ENCODE measurements at regions not wholly inside any gene's neighbourhood (a gene's known extent, or its start where the extent isn't known, plus 50 kb on each side); places are given as distances from the start of the nearest gene placed in this dataset.

DNA sequence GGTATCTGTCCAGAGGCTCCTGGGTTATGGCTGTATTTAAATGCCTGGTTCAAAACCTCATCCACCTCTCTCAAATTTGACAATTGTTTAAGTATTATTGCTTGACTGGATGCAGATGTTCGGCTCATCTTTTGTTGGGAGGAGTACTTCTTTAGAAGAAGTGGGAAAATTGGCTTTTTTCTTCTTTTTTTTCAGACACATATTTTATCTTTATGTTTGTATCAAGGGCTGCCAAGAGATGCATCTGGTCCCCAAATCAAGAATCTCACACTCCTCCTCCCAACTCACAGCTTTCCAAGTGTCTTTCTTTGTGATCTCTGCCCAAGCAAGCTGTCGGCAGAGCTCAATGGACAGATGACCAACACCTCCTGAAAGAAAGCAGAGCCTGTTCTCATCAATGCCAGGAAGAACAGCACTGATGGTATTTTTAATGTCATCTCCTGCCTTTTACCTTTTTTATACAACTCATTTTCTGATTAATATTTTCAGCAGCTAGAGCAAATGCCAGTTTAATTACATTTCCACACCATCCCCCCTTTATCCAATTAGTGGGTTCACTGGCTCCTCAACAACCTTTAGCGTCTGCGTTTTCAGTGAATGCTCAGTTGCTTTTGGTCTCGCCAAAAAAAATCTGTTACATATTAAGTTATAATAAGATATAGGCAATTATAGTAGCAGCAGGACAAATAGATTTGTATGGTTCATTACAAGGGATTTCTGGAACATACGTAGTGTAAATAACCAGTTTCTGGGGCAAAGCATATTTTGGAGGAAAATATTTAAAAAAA is 110.3 kb upstream of the SLIT3 start (continued):
- TF ChIP-seq HNF4G (IDR thresholded peaks at IDR 0.05; ENCODE audit: borderline replicate concordance, low read depth, low read length) (no peak), HNF4G (CRISPR knock-in tag; IDR thresholded peaks at IDR 0.05; ENCODE audit: borderline replicate concordance, low read depth) (no peak), PRDM15 (CRISPR knock-in tag; IDR thresholded peaks at IDR 0.05) (no peak)

- Histone ChIP-seq H2AFZ (ENCODE audit: low read length) (no peak overlapping the region), H3K4me3 (replicated peaks in 1 of 3; ENCODE audit: insufficient read depth in 1 of 3, low read depth in 2 of 3, low read length in 3 of 3) (no peak overlapping the region), H3K27me3 (ENCODE audit: control insufficient read depth in 1 of 2, insufficient read depth in 2 of 2, low read length in 2 of 2) (no peaks in the 10 kb centered on the region), H3K9ac (ENCODE audit: insufficient read depth, low read depth, low read length) (no peak overlapping the region), H3K79me2 (ENCODE audit: insufficient read depth, low read length) (no peaks in the 10 kb centered on the region), H3K27ac (ENCODE audit: extremely low read length, insufficient read depth, low read length) (no peak overlapping the region), H3K4me2 (ENCODE audit: low read depth, low read length) (no peak overlapping the region), H3K4me1 (ENCODE audit: insufficient read depth, low read length) (no peaks in the 10 kb centered on the region), H4K20me1 (ENCODE audit: insufficient read depth, low read length) (no peaks in the 10 kb centered on the region), H3K9me3 (ENCODE audit: low read length) (no peaks in the 10 kb centered on the region), H3K36me3 (replicated peaks in 1 of 2; ENCODE audit: control insufficient read depth in 1 of 2, insufficient read depth in 2 of 2, low read length in 2 of 2) (no peaks in the 10 kb centered on the region)
- DNase-seq (ENCODE audit: low spot score) (no peak), FAIRE-seq (no peak), ATAC-seq (no peak)
- 0% methylated on average over 1 of the region's 1 CpG for WGBS (ENCODE audit: low lambda C conversion rate)
- TF ChIP-seq MLLT10 (CRISPR knock-in tag; IDR thresholded peaks at IDR 0.05) (no peak), ZNF792 (CRISPR knock-in tag; IDR thresholded peaks at IDR 0.05) (no peak), ZNF264 (CRISPR knock-in tag; IDR thresholded peaks at IDR 0.05) (no peak), TOPORS (CRISPR knock-in tag; IDR thresholded peaks at IDR 0.05) (no peak), ZSCAN20 (CRISPR knock-in tag; IDR thresholded peaks at IDR 0.05; ENCODE audit: borderline replicate concordance) (no peak), STAG1 (CRISPR knock-in tag; IDR thresholded peaks at IDR 0.05) (no peak), ZHX1 (CRISPR knock-in tag; IDR thresholded peaks at IDR 0.05; ENCODE audit: low read depth) (no peak), PCBP1 (IDR thresholded peaks at IDR 0.05; ENCODE audit: borderline replicate concordance, low read depth, low read length) (no peak)
- CTCF ChIA-PET (ENCODE audit: low intra/inter-chr PET ratio, low total read pairs): no interaction called here
- no TSS peak for BruUV-seq (replicated peaks)
- POLR2A ChIA-PET: no interaction called here
- in situ Hi-C loops (cut with HindIII; ENCODE audit: extremely low pct_ligation_motif_present, low pct_unique_long_range_greater_than_20kb) (no loop called here), intact Hi-C loops (cut with micrococcal nuclease; ENCODE audit: unreplicated experiment) (no loop called here)
Measured at GRCh38 chr5:169408731-169409130, 107.8 kb upstream of the SLIT3 start.

Data from HepG2 (cell line).